Suprapubic skin (tissue), 3 donors: ENCODE measurements at regions not wholly inside any gene's neighbourhood (a gene's known extent, or its start where the extent isn't known, plus 50 kb on each side); places are given as distances from the start of the nearest gene placed in this dataset.

ENCODE experiments used
- CTCF ChIP-seq, 2 donors: fragments of 200-600 bp in 1 of 2; fragments of 450-650 bp in 1 of 2; sonication (generic) in 1 of 2; IDR thresholded peaks; one replicate each; pipeline ENCODE4 v1.5.1; 2016 to 2019; ENCODE audit warnings: antibody characterized with exemption in 2 of 2, mild to moderate bottlenecking in 1 of 2, moderate library complexity in 1 of 2
- POLR2AphosphoS5 ChIP-seq, 3 donors: sonication (generic); formaldehyde crosslinking; IDR thresholded peaks; one replicate each; pipeline ENCODE4 v1.6.1; 2017; ENCODE audit warnings: antibody characterized with exemption in 3 of 3

GRCh38 chr15:81729340-81729739 lies 316.5 kb downstream of the MEX3B start:
- TF ChIP-seq CTCF (IDR thresholded peaks at IDR 0.05) (no peak), POLR2AphosphoS5 (IDR thresholded peaks at IDR 0.05) (no peak)
